Parathyroid adenoma (tissue), 2 donors: ENCODE measurements at regions not wholly inside any gene's neighbourhood (a gene's known extent, or its start where the extent isn't known, plus 50 kb on each side); places are given as distances from the start of the nearest gene placed in this dataset.

Experiments used
- H2AFZ ChIP-seq: fragments of 300-600 bp; sonication (generic); one replicate; pipeline ENCODE4 v1.7.0; 2017; ENCODE audit warnings: antibody characterized with exemption, mild to moderate bottlenecking
- H3K27ac ChIP-seq: fragments of 300-600 bp; sonication (generic); one replicate; pipeline ENCODE4 v1.7.0; 2017
- H3K27me3 ChIP-seq: fragments of 300-600 bp; sonication (generic); one replicate; pipeline ENCODE4 v1.7.0; 2017; ENCODE audit warnings: low read length; ENCODE audit not compliant: control insufficient read depth, insufficient read depth
- H3K36me3 ChIP-seq: fragments of 300-600 bp; sonication (generic); one replicate; pipeline ENCODE4 v1.7.0; 2017; ENCODE audit warnings: low read length; ENCODE audit not compliant: control insufficient read depth, insufficient read depth
- H3K4me1 ChIP-seq: fragments of 300-600 bp; sonication (generic); one replicate; pipeline ENCODE4 v1.7.0; 2017; ENCODE audit warnings: control low read depth
- H3K4me2 ChIP-seq: fragments of 300-600 bp; sonication (generic); one replicate; pipeline ENCODE4 v1.7.0; 2017; ENCODE audit warnings: low read length
- H3K4me3 ChIP-seq: fragments of 300-600 bp; sonication (generic); one replicate; pipeline ENCODE4 v1.7.0; 2017; ENCODE audit warnings: low read depth, low read length
- H3K79me2 ChIP-seq: fragments of 300-600 bp; sonication (generic); one replicate; pipeline ENCODE4 v1.7.0; 2017; ENCODE audit warnings: control low read depth
- H3K9ac ChIP-seq: fragments of 300-600 bp; sonication (generic); one replicate; pipeline ENCODE4 v1.7.0; 2017; ENCODE audit warnings: mild to moderate bottlenecking
- H3K9me3 ChIP-seq: fragments of 300-600 bp; sonication (generic); one replicate; pipeline ENCODE4 v1.7.0; 2017; ENCODE audit warnings: low read length; ENCODE audit not compliant: control insufficient read depth
- CTCF ChIP-seq: fragments of 300-600 bp; sonication (generic); IDR thresholded peaks from one replicate; pipeline ENCODE4 v1.7.0; 2017; ENCODE audit warnings: antibody characterized with exemption, mild to moderate bottlenecking
- donor health status: primary hyperparathyroidism.

GRCh38 chr1:189084811-189085210 is 1392.9 kb downstream of the BRINP3 start:
- Histone ChIP-seq H3K9ac (no peak overlapping the region), H3K4me3 (no peak overlapping the region), H3K79me2 (no peaks in the 10 kb centered on the region), H3K4me1 (no peaks in the 10 kb centered on the region), H3K36me3 (no peaks in the 10 kb centered on the region), H3K27ac (no peak overlapping the region), H2AFZ (no peak overlapping the region), H3K9me3 (no peaks in the 10 kb centered on the region), H3K4me2 (no peak overlapping the region), H3K27me3 (no peaks in the 10 kb centered on the region)
- no peak for TF ChIP-seq CTCF

DNA sequence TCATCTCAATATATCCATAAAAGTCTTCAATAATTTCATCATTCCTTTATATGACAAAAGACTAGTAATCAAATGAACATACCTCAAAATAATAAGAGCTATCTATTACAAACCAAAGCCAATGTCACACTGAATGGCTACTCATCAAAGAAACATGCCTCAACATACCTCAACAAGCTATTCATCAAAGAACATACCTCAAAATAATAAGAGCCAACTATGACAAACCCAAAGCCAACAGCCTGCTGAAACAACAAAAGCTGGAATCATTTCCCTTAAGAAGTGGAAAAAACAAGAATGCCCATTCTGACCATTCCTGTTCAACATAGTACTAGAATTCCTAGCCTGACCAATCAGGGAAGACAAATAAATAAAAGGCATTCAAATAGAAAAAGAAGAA is 1373.7 kb downstream of the BRINP3 start:
- Histone ChIP-seq H3K4me3 (no peak overlapping the region), H3K36me3 (no peaks in the 10 kb centered on the region), H2AFZ (no peak overlapping the region), H3K9ac (no peak overlapping the region), H3K4me2 (no peak overlapping the region), H3K79me2 (no peaks in the 10 kb centered on the region), H3K27me3 (no peaks in the 10 kb centered on the region), H3K27ac (no peak overlapping the region), H3K4me1 (no peaks in the 10 kb centered on the region), H3K9me3 (no peaks in the 10 kb centered on the region)
- no peak for TF ChIP-seq CTCF

DNA sequence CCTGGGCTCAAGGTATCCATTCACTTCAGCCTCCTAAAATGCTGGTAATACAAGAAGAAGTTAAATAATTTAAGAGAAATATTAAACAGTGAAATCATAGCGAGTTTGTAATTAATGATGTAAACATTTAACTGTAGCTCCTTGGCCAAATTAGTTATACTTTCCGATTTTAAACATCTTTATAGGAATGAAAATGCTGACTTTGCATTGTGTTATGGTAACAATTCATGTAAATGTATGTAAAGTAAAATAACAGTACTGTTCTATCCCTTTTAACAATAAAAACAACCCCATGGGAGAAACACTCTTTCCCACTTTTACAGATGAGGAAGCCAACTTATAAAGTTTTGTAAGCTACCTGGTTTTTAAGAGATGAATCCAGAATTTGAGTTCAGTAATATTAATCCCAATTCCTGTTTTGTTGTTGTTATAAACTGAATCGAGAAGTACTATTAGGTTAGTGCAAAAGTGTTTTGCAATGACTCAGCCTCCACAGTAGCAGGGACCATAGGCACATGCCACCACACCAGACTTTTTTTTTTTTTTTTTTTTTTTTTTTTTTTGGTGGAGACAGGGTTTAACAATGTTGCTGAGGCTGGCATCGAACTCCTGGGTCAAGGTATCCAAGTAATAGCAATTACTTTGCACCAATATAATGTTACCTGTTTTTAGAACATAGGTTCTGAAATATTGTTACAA is 1360.4 kb downstream of the BRINP3 start:
- TF ChIP-seq CTCF, result no peak
- H3K79me2 ChIP-seq, result no peaks in the 10 kb centered on the region

DNA sequence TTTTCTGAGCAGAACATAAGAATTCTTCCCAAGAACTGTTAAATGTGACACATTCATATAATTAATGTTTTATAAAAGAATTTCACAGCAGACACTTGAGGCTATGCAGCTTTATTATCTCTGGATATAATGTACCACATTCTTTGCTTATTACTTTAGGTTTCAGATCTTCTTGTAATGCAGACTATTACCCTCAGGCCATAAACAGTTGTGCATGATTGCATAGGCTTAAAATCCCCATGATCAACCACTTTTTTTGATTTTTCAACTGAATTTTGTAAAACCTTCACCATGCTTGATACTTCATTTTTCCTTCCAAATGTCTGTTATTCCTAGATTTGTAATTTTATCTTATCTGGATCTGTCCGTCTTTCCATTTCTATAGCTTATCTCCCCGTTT is 1355.7 kb downstream of the BRINP3 start:
- no peak overlapping the region for H3K4me2 ChIP-seq
- H3K36me3 ChIP-seq, result no peaks in the 10 kb centered on the region
- H3K4me1 ChIP-seq, result no peaks in the 10 kb centered on the region
- no peak for TF ChIP-seq CTCF
- no peaks in the 10 kb centered on the region for H3K79me2 ChIP-seq
- no peaks in the 10 kb centered on the region for H3K9me3 ChIP-seq
- no peaks in the 10 kb centered on the region for H3K27me3 ChIP-seq
- no peak overlapping the region for H2AFZ ChIP-seq
- no peak overlapping the region for H3K27ac ChIP-seq
- no peak overlapping the region for H3K4me3 ChIP-seq
- H3K9ac ChIP-seq, result no peak overlapping the region

More for the DNA sequence above, 1360.4 kb downstream of the BRINP3 start:
- Histone ChIP-seq H3K9me3 (no peaks in the 10 kb centered on the region), H3K27me3 (no peaks in the 10 kb centered on the region), H3K4me1 (no peaks in the 10 kb centered on the region), H3K9ac (no peak overlapping the region), H3K36me3 (no peaks in the 10 kb centered on the region), H3K27ac (no peak overlapping the region), H3K4me3 (no peak overlapping the region), H3K4me2 (no peak overlapping the region), H2AFZ (no peak overlapping the region)

DNA sequence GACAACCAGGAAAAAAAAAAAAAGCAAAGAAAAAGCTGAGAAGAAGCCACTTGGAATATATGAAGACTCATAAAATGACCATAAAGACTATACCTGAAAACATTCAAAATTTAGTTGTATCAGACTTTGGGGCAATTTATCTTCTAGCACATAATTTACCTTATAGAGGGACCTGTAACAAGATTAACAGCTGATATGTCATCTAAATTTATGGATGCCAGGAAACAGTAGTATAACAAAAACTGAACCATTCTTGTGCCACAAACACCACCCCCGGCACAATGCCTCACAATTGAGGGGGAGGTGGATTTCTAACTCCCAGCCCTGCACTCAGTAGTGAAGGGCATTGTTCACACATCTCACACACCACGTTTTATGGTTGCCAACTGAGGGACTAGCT is 1352.0 kb downstream of the BRINP3 start:
- Histone ChIP-seq H3K4me2 (no peak overlapping the region), H3K9me3 (no peaks in the 10 kb centered on the region), H3K9ac (no peak overlapping the region), H3K4me3 (no peak overlapping the region), H3K27me3 (no peaks in the 10 kb centered on the region), H3K36me3 (no peaks in the 10 kb centered on the region), H2AFZ (no peak overlapping the region), H3K27ac (no peak overlapping the region), H3K4me1 (no peaks in the 10 kb centered on the region), H3K79me2 (no peaks in the 10 kb centered on the region)
- no peak for TF ChIP-seq CTCF
